Prostate gland (tissue), 2 donors: ENCODE measurements at regions not wholly inside any gene's neighbourhood (a gene's known extent, or its start where the extent isn't known, plus 50 kb on each side); places are given as distances from the start of the nearest gene placed in this dataset.
A peak's percentile ranks its signal among the peaks of the same experiment; 100 is the strongest.

ENCODE experiments used
- DNase-seq: peaks from one replicate; pipeline ENCODE4 v3.0.0-alpha.2; 2019; ENCODE audit warnings: low spot score
- H3K27ac ChIP-seq, 2 donors: fragments of 200-600 bp; sonication (generic); 2 replicates each; pipeline ENCODE4 v1.5.1; 2017 to 2019
- H3K27me3 ChIP-seq: fragments of 200-600 bp; sonication (generic); replicated peaks from 2 replicates; pipeline ENCODE4 v1.5.1; 2019; ENCODE audit not compliant: insufficient read depth
- H3K36me3 ChIP-seq, 2 donors: fragments of 200-600 bp; sonication (generic); 1 replicate in 1 of 2; 2 replicates in 1 of 2; pipeline versions ENCODE4 v1.5.1 to v1.8.1; 2017 to 2019
- H3K4me1 ChIP-seq: fragments of 200-600 bp; sonication (generic); replicated peaks from 2 replicates; pipeline ENCODE4 v1.5.1; 2019
- H3K4me3 ChIP-seq, 2 donors: fragments of 200-600 bp; sonication (generic); 2 replicates each; pipeline ENCODE4 v1.5.1; 2017 to 2019
- H3K9me3 ChIP-seq: fragments of 200-600 bp; sonication (generic); 2 replicates; pipeline ENCODE4 v1.5.1; 2017
- CTCF ChIP-seq, 4 experiments: fragments of 200-600 bp in 2 of 4; fragments of 450-650 bp in 2 of 4; sonication (generic) in 2 of 4; IDR thresholded peaks; 1 replicate in 3 of 4; 2 replicates in 1 of 4; pipeline ENCODE4 v1.5.1; 2016 to 2019; ENCODE audit warnings: antibody characterized with exemption in 4 of 4, mild to moderate bottlenecking in 2 of 4, moderate library complexity in 2 of 4
- POLR2A ChIP-seq: fragments of 450-650 bp; IDR thresholded peaks from one replicate; pipeline ENCODE4 v1.6.1; 2016; ENCODE audit warnings: antibody characterized with exemption, mild to moderate bottlenecking
- POLR2AphosphoS5 ChIP-seq: sonication (generic); formaldehyde crosslinking; IDR thresholded peaks from one replicate; pipeline ENCODE4 v1.6.1; 2017; ENCODE audit warnings: antibody characterized with exemption
- WGBS: methylation state at CpG from one replicate; pipeline ENCODE4 v1.1.5; 2018; 5-methylcytosine and 5-hydroxymethylcytosine counted together
- intact Hi-C: fragments of 100-400 bp; cut with DNase I; formaldehyde crosslinking; loops from one replicate; pipeline ENCODE4 v1.14.2; 2022

- intact Hi-C loops: no loop called here
These were observed 382.1 kb upstream of the CDH18 start for GRCh38 chr5:20370061-20370460.

GRCh38 chr5:20369518-20369885 is 381.5 kb upstream of the CDH18 start:
- DNase-seq: no peak
- no peaks in the 10 kb centered on the region for H3K27me3 ChIP-seq
- 71% methylated on average over 3 of the region's 3 CpGs for WGBS
- H3K4me1 ChIP-seq: no peaks in the 10 kb centered on the region
- intact Hi-C loops: no loop called here
- no peaks in the 10 kb centered on the region for H3K9me3 ChIP-seq
- H3K36me3 ChIP-seq: no peaks in the 10 kb centered on the region
- no peak for TF ChIP-seq CTCF (IDR thresholded peaks at IDR 0.05)
- no peak for TF ChIP-seq POLR2AphosphoS5
- no peak for TF ChIP-seq POLR2A
- H3K4me3 ChIP-seq: no peak overlapping the region
- no peak overlapping the region for H3K27ac ChIP-seq

More at GRCh38 chr5:20370061-20370460, 382.1 kb upstream of the CDH18 start:
- Histone ChIP-seq H3K4me3 (no peak overlapping the region), H3K27me3 (no peaks in the 10 kb centered on the region), H3K9me3 (no peaks in the 10 kb centered on the region), H3K4me1 (no peaks in the 10 kb centered on the region), H3K36me3 (no peaks in the 10 kb centered on the region), H3K27ac (no peak overlapping the region)
- no peak for TF ChIP-seq POLR2A
- TF ChIP-seq CTCF (IDR thresholded peaks at IDR 0.05): no peak
- no peak for TF ChIP-seq POLR2AphosphoS5
- no peak for DNase-seq
- 72% methylated on average over 2 of the region's 2 CpGs for WGBS

- Histone ChIP-seq H3K27ac (no peak overlapping the region), H3K36me3 (no peaks in the 10 kb centered on the region), H3K9me3 (no peaks in the 10 kb centered on the region), H3K27me3 (no peaks in the 10 kb centered on the region), H3K4me1 (no peaks in the 10 kb centered on the region), H3K4me3 (no peak overlapping the region)
- TF ChIP-seq CTCF (IDR thresholded peaks at IDR 0.05): no peak
- TF ChIP-seq POLR2A: no peak
- TF ChIP-seq POLR2AphosphoS5: no peak
- intact Hi-C loops: no loop called here
- WGBS: 67% methylated on average over 3 of the region's 3 CpGs
- DNase-seq: no peak
These were observed 380.8 kb upstream of the CDH18 start for GRCh38 chr5:20368571-20369517.

- Histone ChIP-seq H3K36me3 (no peaks in the 10 kb centered on the region), H3K27me3 (no peaks in the 10 kb centered on the region), H3K4me1 (no peaks in the 10 kb centered on the region), H3K4me3 (no peak overlapping the region), H3K27ac (no peak overlapping the region), H3K9me3 (no peaks in the 10 kb centered on the region)
- peak; percentile 42 for DNase-seq
- TF ChIP-seq POLR2AphosphoS5 (peak; percentile 9), CTCF (IDR thresholded peaks at IDR 0.05) (no peak), POLR2A (no peak)
- WGBS: 62% methylated on average over 5 of the region's 5 CpGs
- intact Hi-C loops: no loop called here
These were observed 379.2 kb upstream of the CDH18 start for GRCh38 chr5:20367178-20367577.

- DNase-seq: no peak
- 6% methylated on average over 2 of the region's 2 CpGs for WGBS
- no peaks in the 10 kb centered on the region for H3K27me3 ChIP-seq
- no peak overlapping the region for H3K4me3 ChIP-seq
- H3K36me3 ChIP-seq: no peaks in the 10 kb centered on the region
- H3K27ac ChIP-seq: no peak overlapping the region
- no peak for TF ChIP-seq POLR2A
- no peak for TF ChIP-seq CTCF (IDR thresholded peaks at IDR 0.05)
- peak; percentile 33 for TF ChIP-seq POLR2AphosphoS5
- H3K9me3 ChIP-seq: no peaks in the 10 kb centered on the region
- H3K4me1 ChIP-seq: no peaks in the 10 kb centered on the region
- intact Hi-C loops: no loop called here
These were observed 372.3 kb upstream of the CDH18 start for GRCh38 chr5:20360263-20360662.
